Adrenal gland (tissue), 9 donors: ENCODE measurements at regions not wholly inside any gene's neighbourhood (a gene's known extent, or its start where the extent isn't known, plus 50 kb on each side); places are given as distances from the start of the nearest gene placed in this dataset.

ENCODE experiments used
- DNase-seq, 7 donors: peaks; one replicate each; pipeline ENCODE4 v3.0.0-alpha.2; 2019 to 2020
- H3K27ac ChIP-seq, 5 donors: fragments of 200-600 bp; sonication (generic) in 4 of 5; 1 replicate in 3 of 5; 2 replicates in 2 of 5; pipeline versions ENCODE4 v1.5.1 to v1.8.0; 2016 to 2020; ENCODE audit warnings: mild to moderate bottlenecking in 1 of 5
- H3K27me3 ChIP-seq: fragments of 200-600 bp; 2 replicates; pipeline ENCODE4 v1.8.0; 2021
- H3K36me3 ChIP-seq, 2 donors: fragments of 200-600 bp; replicated peaks in 1 of 2; 1 replicate in 1 of 2; 2 replicates in 1 of 2; pipeline versions ENCODE4 v1.5.1 to v1.8.0; 2018 to 2022
- H3K4me1 ChIP-seq, 2 donors: fragments of 200-600 bp; replicated peaks in 1 of 2; 1 replicate in 1 of 2; 2 replicates in 1 of 2; pipeline versions ENCODE4 v1.5.1 to v1.8.0; 2018 to 2021
- H3K4me3 ChIP-seq, 4 donors: fragments of 200-600 bp; sonication (generic) in 3 of 4; one replicate each; pipeline ENCODE4 v1.5.1; 2016 to 2018
- H3K9me3 ChIP-seq, 3 donors: fragments of 200-600 bp; sonication (generic) in 1 of 3; replicated peaks in 1 of 3; 1 replicate in 2 of 3; 2 replicates in 1 of 3; pipeline versions ENCODE4 v1.5.1 to v1.8.0; 2016 to 2021
- POLR2A ChIP-seq, 2 donors: fragments of 450-650 bp; IDR thresholded peaks; one replicate each; pipeline ENCODE4 v1.6.1; 2017; ENCODE audit warnings: antibody characterized with exemption in 2 of 2, mild to moderate bottlenecking in 2 of 2, moderate library complexity in 1 of 2
- WGBS, 4 donors: extraction: QIAGEN DNeasy Blood & Tissue Kit in 2 of 4; methylation state at CpG; one replicate each; pipeline versions ENCODE4 v1.1.5 to v1.1.7; 2013 to 2017; 5-methylcytosine and 5-hydroxymethylcytosine counted together
- intact Hi-C, 2 donors: fragments of 100-400 bp; cut with DNase I; formaldehyde crosslinking; loops; one replicate each; pipeline versions ENCODE4 v1.14.1 to v1.15.0; 2022 to 2023
- TF ChIP-seq, protein P1 (sequence below), 6 experiments: fragments of 450-650 bp in 4 of 6; fragments of 200-600 bp in 2 of 6; sonication (generic) in 1 of 6; IDR thresholded peaks; 1 replicate in 5 of 6; 2 replicates in 1 of 6; pipeline versions ENCODE4 v1.5.1 to v1.8.0; 2016 to 2021; ENCODE audit warnings: antibody characterized with exemption in 6 of 6, mild to moderate bottlenecking in 2 of 6, moderate library complexity in 1 of 6
- donor health status: healthy with polysubstance abuse.
- donor health status: Bipolar disorder and iron deficiency.
- donor health status: DM: yes; HTN: yes; CAD: no.
- donor health status: DM: no; HTN: no; CAD: no.
- donor health status: DM: no; HTN: no; CAD: no.

DNA sequence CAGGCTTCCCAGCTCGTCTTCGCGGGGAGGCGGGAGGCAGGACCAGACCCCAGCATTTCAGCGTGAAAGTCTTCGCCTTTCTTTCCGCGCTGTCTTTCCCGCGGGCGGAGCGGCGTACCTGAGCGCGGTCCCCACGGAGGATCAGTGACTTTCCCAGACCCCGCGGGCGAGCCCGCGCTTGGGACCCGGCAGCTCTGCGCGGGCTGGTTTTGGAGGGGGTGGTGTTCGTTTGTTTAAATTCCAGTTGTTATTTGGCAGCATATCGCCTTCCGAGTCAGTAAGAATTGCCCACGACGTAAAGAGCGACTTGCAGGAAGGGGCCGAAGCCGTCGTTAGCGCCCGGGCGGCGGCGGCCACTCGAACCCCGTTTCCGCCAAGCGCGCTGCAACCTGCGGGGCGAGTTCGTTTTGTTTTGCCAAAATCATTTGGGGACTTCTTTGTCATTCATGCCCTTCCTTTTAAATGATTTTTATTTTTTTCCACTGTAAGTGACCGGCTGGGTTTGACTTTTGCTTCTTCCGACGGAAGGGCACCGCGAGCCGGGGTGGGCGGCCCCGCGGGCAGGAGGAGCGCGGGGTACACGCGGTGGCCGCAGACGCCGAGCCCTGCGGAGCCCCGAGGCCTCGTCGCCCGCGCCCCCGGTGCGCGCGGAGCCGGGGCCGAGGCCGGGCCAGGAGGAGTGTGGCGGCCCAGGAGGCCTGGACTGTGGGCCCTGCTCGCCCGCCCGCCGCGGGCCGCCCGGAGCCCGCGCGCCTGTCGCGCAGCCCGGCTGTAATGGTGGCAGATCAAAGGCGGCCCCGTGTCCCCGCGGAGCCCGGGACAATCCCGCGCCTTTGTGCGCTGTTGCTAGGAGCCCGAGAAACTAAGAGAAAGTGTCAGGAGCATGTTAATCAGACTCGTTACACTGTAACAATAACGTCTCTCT is 75.9 kb downstream of the ZIC5 start:
- peaks cover 0 to 4% of the 10 kb centered on the region in 2 donors for H3K4me1 ChIP-seq
- WGBS, 4 donors: 5 to 9% (median 8%) methylated on average over 59 to 100 of the region's 100 CpGs
- no peaks in the 10 kb centered on the region for H3K36me3 ChIP-seq
- no peak for DNase-seq
- TF ChIP-seq POLR2A (IDR thresholded peaks at IDR 0.05): no peak
- TF ChIP-seq, protein P1, sequence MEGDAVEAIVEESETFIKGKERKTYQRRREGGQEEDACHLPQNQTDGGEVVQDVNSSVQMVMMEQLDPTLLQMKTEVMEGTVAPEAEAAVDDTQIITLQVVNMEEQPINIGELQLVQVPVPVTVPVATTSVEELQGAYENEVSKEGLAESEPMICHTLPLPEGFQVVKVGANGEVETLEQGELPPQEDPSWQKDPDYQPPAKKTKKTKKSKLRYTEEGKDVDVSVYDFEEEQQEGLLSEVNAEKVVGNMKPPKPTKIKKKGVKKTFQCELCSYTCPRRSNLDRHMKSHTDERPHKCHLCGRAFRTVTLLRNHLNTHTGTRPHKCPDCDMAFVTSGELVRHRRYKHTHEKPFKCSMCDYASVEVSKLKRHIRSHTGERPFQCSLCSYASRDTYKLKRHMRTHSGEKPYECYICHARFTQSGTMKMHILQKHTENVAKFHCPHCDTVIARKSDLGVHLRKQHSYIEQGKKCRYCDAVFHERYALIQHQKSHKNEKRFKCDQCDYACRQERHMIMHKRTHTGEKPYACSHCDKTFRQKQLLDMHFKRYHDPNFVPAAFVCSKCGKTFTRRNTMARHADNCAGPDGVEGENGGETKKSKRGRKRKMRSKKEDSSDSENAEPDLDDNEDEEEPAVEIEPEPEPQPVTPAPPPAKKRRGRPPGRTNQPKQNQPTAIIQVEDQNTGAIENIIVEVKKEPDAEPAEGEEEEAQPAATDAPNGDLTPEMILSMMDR (IDR thresholded peaks at IDR 0.05): no peak
- peak overlapping the region in 1 of 4 donors; percentile 63 for H3K4me3 ChIP-seq
- H3K27me3 ChIP-seq: peaks cover 40% of the 10 kb centered on the region
- intact Hi-C loops: no loop called here
- no peaks in the 10 kb centered on the region for H3K9me3 ChIP-seq
- no peak overlapping the region for H3K27ac ChIP-seq

DNA sequence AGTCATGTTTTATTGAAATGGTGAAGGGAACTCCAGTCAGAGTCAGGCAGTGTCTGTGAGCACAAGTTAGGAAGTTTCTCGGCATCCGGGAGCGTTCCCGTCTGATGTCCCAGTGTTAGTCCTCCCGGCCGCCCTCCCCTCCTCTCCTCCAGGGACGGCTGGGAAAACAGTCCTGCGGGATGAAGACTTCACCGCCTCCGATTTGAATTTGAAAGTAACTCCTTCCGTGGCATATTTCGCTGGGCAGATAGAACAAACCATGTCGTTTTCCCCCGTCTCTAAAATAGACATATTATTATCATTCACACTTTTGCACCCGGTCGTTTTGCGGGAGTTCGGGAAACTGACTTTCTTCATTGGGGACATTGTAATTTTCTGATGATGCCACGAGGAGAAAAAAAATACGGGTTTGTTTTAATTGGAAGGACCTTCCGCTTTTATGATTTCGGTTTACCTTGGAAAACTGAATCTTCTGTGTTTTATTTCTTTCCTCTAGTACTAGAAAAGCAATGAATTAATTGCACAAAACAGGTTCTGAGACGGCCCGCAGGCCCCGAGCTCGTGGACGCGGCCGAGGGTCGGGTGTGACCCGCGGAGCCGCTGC is 76.6 kb downstream of the ZIC5 start:
- peaks cover 39% of the 10 kb centered on the region for H3K27me3 ChIP-seq
- no peaks in the 10 kb centered on the region for H3K9me3 ChIP-seq
- no peak overlapping the region for H3K27ac ChIP-seq
- no peak for TF ChIP-seq POLR2A (IDR thresholded peaks at IDR 0.05)
- TF ChIP-seq, protein P1 (IDR thresholded peaks at IDR 0.05): no peak
- no peaks in the 10 kb centered on the region for H3K36me3 ChIP-seq
- intact Hi-C loops: no loop called here
- DNase-seq: peak in 1 of 7 donors; percentile 11
- WGBS, 4 donors: 6 to 9% (median 7%) methylated on average over 30 to 33 of the region's 33 CpGs
- H3K4me1 ChIP-seq: peaks cover 0 to 4% of the 10 kb centered on the region in 2 donors
- peak overlapping the region in 1 of 4 donors; percentile 63 for H3K4me3 ChIP-seq

DNA sequence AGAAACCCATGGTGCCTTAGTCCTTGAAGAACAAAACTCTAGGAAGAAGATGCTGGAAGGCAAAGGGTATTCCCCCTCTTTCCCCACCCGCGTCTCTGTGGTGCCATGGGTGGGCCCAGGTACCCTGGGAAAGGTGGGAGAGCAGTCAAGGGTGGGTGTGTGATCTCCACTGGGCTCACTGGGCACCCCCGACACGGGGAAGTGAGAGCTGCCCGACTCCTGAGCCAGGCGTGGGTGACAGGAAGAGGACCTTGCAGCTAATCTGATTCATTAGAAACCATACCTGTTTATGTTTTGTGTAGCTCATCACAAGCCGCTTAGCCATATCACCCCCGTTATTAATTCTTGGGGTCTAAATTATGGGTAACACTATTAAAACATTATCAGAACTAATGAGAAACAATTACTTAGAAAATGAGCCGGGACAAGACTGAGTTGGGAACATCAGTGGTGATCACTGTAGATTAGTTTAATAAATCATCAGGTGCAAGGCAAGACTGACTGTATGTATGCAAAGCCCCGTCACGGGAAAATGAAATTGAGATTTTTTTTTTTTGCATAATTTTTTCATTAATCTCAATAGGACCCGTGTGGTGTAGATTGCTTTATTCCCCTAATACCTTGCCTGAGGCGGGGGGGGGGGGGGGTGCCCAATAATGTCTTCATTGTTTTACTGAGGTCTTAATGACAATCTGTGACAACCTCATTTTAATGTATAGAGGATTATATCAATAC is 77.3 kb downstream of the ZIC5 start:
- intact Hi-C loops: no loop called here
- TF ChIP-seq POLR2A (IDR thresholded peaks at IDR 0.05): no peak
- TF ChIP-seq, protein P1 (IDR thresholded peaks at IDR 0.05): no peak
- 75 to 87% (median 76%) methylated on average over 13 of the region's 13 CpGs for WGBS, 4 donors

DNA sequence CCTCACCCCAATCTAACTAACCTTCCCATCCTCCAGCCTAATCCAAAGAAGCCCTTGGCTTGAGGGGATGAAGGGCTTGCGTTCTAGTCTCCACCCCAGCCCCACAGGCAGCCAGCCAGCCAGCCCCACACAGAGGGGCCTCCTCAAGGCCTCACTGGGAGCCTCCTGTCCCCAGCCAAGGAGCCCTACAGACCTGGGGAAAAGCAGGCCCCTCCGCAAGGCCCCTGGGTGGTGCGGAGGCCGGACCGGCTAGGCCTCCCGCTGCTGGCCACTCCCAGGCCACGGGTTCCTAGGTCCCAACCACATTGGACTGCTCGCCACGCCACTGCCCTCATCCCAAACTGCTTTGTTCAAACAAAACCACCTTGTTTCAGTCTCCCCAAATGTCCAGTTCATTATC is 78.0 kb downstream of the ZIC5 start:
- intact Hi-C loops: no loop called here

More for the DNA sequence above, 77.3 kb downstream of the ZIC5 start:
- Histone ChIP-seq H3K27ac (no peak overlapping the region), H3K36me3 (no peaks in the 10 kb centered on the region), H3K4me3 (no peak overlapping the region), H3K9me3 (no peaks in the 10 kb centered on the region), H3K4me1 (peaks cover 0 to 4% of the 10 kb centered on the region in 2 donors), H3K27me3 (peaks cover 39% of the 10 kb centered on the region)
- no peak for DNase-seq

More for the DNA sequence above, 78.0 kb downstream of the ZIC5 start:
- 89 to 100% (median 93%) methylated on average over 3 to 9 of the region's 9 CpGs for WGBS, 4 donors
- no peak overlapping the region for H3K27ac ChIP-seq
- peaks cover 32% of the 10 kb centered on the region for H3K27me3 ChIP-seq
- H3K4me3 ChIP-seq: no peak overlapping the region
- no peak for DNase-seq
- H3K9me3 ChIP-seq: no peaks in the 10 kb centered on the region
- H3K36me3 ChIP-seq: no peaks in the 10 kb centered on the region
- H3K4me1 ChIP-seq: peaks cover 0 to 4% of the 10 kb centered on the region in 2 donors
- TF ChIP-seq, protein P1 (IDR thresholded peaks at IDR 0.05): no peak
- no peak for TF ChIP-seq POLR2A (IDR thresholded peaks at IDR 0.05)
